K562 (cell line): ENCODE measurements at regions not wholly inside any gene's neighbourhood (a gene's known extent, or its start where the extent isn't known, plus 50 kb on each side); places are given as distances from the start of the nearest gene placed in this dataset.
A peak's percentile ranks its signal among the peaks of the same experiment; 100 is the strongest.

ENCODE experiments used
- ATF2 ChIP-seq: sonication (generic); formaldehyde crosslinking; IDR thresholded peaks from 2 replicates; pipeline ENCODE4 v1.8.1; 2022; ENCODE audit warnings: missing genetic modification reagents
- CREB3L1 ChIP-seq: fragments of 450-650 bp; IDR thresholded peaks from 2 replicates; pipeline ENCODE4 v1.6.1; 2014; ENCODE audit warnings: low read depth, mild to moderate bottlenecking, moderate library complexity, borderline replicate concordance
- E2F4 ChIP-seq: sonication (generic); formaldehyde crosslinking; IDR thresholded peaks from 2 replicates; pipeline ENCODE4 v1.8.0; 2022; ENCODE audit warnings: mild to moderate bottlenecking, low read depth, missing genetic modification reagents
- ETV1 ChIP-seq: fragments of 450-650 bp; conservative IDR thresholded peaks from 2 replicates; pipeline ENCODE4 v1.6.1; 2016; ENCODE audit warnings: missing genetic modification characterization, control low read depth, low read depth, missing compliant biosample characterization
- EWSR1 ChIP-seq: fragments of 450-650 bp; IDR thresholded peaks from 2 replicates; pipeline ENCODE4 v1.6.1; 2018; ENCODE audit warnings: borderline replicate concordance, mild to moderate bottlenecking, low read depth, moderate library complexity; ENCODE audit not compliant: partially characterized antibody
- GATAD2A ChIP-seq: fragments of 450-650 bp; IDR thresholded peaks from 2 replicates; pipeline ENCODE4 v1.6.1; 2017
- HOXB6 ChIP-seq: fragments of 250-450 bp; sonication (Bioruptor Pico); IDR thresholded peaks from 2 replicates; pipeline ENCODE4 v1.5.1; 2022; ENCODE audit warnings: mild to moderate bottlenecking, borderline replicate concordance
- MAZ ChIP-seq, 2 experiments: fragments of 450-650 bp in 1 of 2; sonication (generic) in 1 of 2; formaldehyde crosslinking; IDR thresholded peaks in 1 of 2; conservative IDR thresholded peaks in 1 of 2; 2 replicates each; pipeline versions ENCODE4 v1.4.0 to v1.5.0; 2020; ENCODE audit warnings: mild to moderate bottlenecking in 1 of 2, missing genetic modification reagents in 1 of 2
- NFATC3 ChIP-seq: fragments of 450-650 bp; IDR thresholded peaks from 2 replicates; pipeline ENCODE4 v1.6.1; 2017; ENCODE audit warnings: mild to moderate bottlenecking
- PRDM10 ChIP-seq: fragments of 450-650 bp; IDR thresholded peaks from 2 replicates; pipeline ENCODE4 v1.6.1; 2018; ENCODE audit not compliant: partially characterized antibody
- RERE ChIP-seq: sonication (generic); formaldehyde crosslinking; IDR thresholded peaks from 2 replicates; pipeline ENCODE4 v1.8.0; 2023; ENCODE audit warnings: missing genetic modification reagents, mild to moderate bottlenecking, borderline replicate concordance
- SAFB2 ChIP-seq: fragments of 200-400 bp; formaldehyde crosslinking; IDR thresholded peaks from 2 replicates; pipeline ENCODE4 v1.6.1; 2018; ENCODE audit warnings: borderline replicate concordance, low read length, low read depth, moderate library complexity; ENCODE audit not compliant: severe bottlenecking
- SRSF9 ChIP-seq: fragments of 200-400 bp; formaldehyde crosslinking; IDR thresholded peaks from 2 replicates; pipeline ENCODE4 v1.6.1; 2017; ENCODE audit warnings: low read depth, low read length, borderline replicate concordance
- TARDBP ChIP-seq: fragments of 450-650 bp; IDR thresholded peaks from 2 replicates; pipeline ENCODE4 v1.6.1; 2016
- ZSCAN32 ChIP-seq: fragments of 450-650 bp; formaldehyde crosslinking; IDR thresholded peaks from 2 replicates; pipeline ENCODE4 v1.4.0; 2020; ENCODE audit warnings: mild to moderate bottlenecking, moderate library complexity

GRCh38 chr21:35565204-35565611, 495.1 kb downstream of the SETD4 start (continued):
- TF ChIP-seq ATF2: no peak
- TF ChIP-seq NFATC3: no peak
- TF ChIP-seq EWSR1: no peak
- TF ChIP-seq CREB3L1: no peak
- TF ChIP-seq TARDBP: no peak
- TF ChIP-seq SAFB2: no peak
- TF ChIP-seq ETV1 (tag): no peak
- TF ChIP-seq ZSCAN32 (CRISPR knock-in tag): no peak
- no peak for TF ChIP-seq GATAD2A
- TF ChIP-seq E2F4: no peak
- TF ChIP-seq PRDM10: peak; percentile 20
- TF ChIP-seq SRSF9: no peak
- TF ChIP-seq HOXB6 (CRISPR knock-in tag): no peak
- TF ChIP-seq RERE (CRISPR knock-in tag): no peak
- peak in 1 of 2 experiments; percentile 59; a peak in 1 of 4 replicates for TF ChIP-seq MAZ (CRISPR knock-in tag; conservative IDR thresholded peaks at IDR 0.05 in 1 of 2, IDR thresholded peaks at IDR 0.05 in 1 of 2)
